Stimulated activated CD4-positive, alpha-beta T cell treated with anti-CD3 and anti-CD28 coated beads, Interleukin-15, amount 100 ng/mL, for 24 hours (primary cell): ENCODE measurements at regions not wholly inside any gene's neighbourhood (a gene's known extent, or its start where the extent isn't known, plus 50 kb on each side); places are given as distances from the start of the nearest gene placed in this dataset.

Experiments used
- DNase-seq: peaks from one replicate; pipeline ENCODE4 v3.0.0-alpha.2; 2020

DNA sequence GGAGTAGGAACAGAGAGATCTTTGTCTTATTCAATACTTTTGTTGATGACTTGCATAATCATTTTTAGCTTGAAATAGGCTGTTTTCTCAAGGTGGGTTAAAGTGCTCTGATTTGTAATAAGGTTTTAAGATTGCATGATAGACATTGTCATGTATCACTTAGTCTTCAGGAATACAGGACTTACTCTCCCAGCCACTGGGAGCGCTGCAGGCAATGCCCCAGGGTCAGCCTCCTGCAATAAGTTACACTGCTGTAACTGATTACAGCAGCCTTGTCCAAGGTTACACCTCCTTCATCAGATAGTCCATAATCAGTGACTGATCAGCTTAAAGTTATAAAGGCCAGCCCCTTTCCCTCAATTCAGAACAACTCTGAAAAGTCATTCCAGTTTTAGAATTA lies 218.6 kb downstream of the ESM1 start:
- DNase-seq, result no peak

GRCh38 chr5:54765165-54766028 lies 220.0 kb downstream of the ESM1 start:
- no peak for DNase-seq

DNA sequence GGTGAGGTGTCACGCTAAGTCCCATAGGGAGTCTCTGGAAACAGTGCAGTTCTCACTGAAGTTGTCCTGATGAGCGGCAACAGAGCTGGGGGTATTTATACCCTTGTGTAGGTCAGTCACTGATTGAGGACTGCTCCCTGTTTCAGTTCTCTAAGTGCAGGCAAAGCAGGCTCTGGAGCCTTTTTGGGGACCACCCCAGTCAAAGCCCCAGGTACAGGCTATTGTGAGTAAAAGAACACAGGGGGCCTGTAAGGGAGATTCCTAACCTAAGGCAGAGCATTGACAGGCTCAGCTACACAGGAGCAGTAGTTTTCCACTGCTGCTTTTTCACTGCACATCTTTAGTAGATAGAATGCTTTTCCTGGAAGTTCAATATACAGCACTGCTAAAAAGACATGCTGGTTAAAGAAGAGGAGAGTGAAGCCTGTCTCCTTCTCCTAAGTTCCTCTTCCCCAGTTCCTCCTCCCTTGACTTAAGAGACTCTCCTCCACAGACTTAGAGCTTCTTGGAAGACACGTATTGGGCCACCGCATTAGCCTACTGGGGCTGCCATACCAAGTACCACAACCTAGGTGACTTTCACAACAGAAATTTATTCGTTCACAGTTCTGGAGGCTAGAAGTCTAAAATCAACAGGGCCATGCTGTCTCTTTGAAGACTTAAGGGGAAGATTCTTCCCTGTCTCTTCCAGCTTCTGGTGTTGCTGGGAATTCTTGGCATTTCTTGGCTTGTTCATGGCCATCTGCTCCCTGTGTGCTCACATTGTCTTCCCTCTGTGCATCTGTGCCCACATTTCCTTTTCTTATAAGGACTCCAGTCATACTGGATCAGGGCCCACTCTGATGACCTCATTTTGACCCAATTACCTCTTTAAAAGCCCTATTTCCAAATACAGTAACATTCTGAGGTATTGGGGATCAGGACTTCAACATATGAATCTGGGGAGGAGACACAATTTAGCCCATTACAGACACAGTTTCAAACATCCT lies 221.0 kb downstream of the ESM1 start:
- no peak for DNase-seq

- no peak for DNase-seq
Measured at GRCh38 chr5:54761213-54761701, 224.1 kb downstream of the ESM1 start.

GRCh38 chr5:54760182-54760935 lies 225.0 kb downstream of the ESM1 start:
- DNase-seq, result no peak

DNA sequence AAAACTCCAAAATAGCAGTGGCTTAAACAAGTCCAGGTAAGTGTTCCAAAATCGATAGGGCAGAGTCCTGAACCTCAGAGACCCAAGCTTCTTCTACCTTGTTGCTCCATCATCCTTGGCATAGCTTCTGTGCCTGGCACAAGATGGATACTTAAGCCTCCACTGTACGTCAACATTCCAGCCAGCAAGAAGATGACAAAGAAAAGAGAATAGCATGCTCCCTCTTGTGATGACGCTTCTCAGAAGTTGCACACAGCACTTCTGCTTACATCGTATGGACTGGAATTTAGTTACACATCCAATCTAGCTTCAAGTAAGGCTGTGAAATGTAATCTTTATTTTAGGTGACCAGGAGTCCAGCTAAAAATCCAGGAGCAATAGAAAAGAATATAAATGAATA lies 227.4 kb downstream of the ESM1 start:
- no peak for DNase-seq

DNA sequence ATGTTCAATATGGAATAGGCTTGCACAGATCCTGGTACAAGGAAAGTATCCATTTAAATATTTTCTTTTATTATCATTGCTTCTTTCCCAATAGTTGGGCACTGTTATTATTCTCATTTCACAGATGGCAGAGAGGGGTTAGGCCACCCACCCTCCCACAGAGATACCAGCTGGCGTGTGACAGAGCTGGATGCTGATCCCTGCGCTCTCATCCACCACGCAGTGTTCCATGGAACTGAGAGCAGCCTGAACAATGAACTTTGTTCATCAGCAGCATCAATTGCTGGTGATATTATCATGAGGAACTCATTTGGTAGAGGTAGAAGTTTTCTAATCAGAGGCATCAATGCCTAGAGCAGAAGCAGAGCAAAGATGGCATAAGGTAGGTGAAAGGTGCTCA lies 227.9 kb downstream of the ESM1 start:
- no peak for DNase-seq

DNA sequence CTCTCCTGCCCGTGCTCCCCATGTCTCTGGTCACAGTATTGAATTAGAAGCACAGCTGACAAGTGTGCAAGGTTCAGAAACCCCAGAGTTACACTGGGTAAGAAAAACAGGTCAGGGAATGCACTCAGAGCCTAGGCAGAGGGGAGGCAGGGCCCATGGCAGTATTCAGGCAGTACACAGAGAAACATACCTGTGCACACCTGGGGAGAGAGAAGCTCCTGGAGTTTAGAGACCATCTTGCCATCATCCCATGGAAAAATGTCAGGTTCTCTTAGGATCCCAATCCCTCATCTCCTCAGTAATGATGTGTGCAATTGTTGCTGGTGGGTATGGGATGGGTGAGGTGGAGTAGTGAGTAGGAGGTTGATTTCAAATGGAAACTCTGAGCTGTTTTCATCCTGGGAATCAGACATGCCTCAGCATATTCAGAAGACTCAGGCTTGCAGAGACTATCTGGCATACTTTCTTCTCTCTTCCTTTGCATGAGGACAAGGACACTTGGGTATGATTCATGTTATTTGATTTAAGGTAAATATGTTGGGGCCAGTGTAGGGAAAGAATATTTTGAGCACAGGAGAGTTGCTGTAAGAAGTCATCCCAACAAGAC lies 228.5 kb downstream of the ESM1 start:
- no peak for DNase-seq

DNA sequence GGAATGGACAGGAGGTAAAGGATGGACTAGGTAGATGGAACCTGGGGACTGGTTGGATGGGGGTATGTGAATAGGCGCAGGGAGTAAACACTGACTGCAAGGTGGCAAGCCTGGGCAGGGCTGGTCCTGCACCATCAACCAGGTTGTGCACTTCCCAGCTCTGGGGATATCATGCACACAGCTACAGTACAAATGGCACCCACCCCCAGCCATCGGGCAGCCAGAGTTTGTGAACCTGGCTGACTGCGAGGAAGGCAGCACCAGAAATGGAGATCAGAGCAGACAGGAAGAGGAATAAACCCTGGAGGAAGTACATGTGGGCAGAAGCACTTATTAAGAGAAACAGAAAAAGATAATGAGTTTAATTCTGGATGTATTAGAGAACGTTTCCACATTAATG lies 229.1 kb downstream of the ESM1 start:
- no peak for DNase-seq

DNA sequence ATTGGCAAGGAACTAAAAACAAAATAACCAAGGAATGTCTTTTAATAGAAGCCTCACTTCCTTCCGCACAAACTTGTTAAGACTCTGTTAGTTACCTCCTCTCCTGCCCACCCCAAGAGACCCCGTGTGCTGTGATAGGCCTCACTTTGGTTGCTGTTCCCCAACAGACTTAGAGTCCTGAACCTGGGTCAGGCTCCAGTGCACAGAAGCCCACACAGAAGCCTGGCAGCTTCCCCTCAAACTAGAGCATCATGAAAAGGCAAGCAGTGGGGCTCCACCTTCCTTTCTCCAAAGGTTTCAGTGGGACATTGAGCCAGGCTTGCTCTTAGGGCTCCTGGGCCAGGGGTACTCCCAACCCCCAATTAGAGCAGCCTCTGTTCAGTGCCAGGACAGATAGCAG lies 230.5 kb downstream of the ESM1 start:
- DNase-seq, result no peak

DNA sequence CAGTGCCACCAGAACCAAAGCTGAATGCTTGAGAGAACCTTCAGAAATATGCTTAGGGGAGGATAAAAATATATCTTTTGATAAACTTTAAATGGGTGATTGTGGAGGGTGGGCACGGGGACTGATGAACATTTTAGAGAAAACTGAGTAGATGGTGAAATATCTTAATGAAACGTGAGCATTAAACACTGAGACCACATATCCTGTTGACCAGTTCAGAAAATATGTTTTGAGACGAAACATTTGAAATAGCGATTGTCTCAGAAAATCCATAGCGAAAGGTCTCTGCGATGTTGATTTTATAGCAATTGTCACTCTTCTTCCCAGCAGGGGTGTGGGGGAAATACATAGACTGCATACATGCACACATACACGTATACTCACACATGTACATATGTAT lies 231.0 kb downstream of the ESM1 start:
- no peak for DNase-seq

- no peak for DNase-seq
Measured at GRCh38 chr5:54753753-54754152, 231.6 kb downstream of the ESM1 start.

- DNase-seq, result no peak
Measured at GRCh38 chr5:54753034-54753433, 232.4 kb downstream of the ESM1 start.

DNA sequence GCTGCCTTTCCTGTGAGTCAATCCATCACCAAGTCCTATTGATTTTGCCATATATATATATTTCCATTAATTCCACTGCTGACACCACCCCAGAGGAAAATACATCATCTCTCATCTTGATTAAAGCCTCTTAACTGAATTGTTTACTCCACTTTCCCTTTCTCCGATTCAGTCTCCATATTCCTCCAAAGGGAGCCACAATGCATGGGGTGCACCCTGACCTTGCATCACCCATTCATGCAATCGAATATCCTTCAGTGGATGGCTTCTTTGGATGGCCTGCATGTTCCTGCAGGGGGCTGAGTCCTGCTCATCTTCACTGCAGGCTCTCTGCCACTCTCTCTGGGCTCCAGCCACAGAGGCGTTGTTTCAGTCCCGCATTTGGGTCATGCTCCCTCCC lies 231.0 kb downstream of the SNX18 start:
- DNase-seq, result no peak

DNA sequence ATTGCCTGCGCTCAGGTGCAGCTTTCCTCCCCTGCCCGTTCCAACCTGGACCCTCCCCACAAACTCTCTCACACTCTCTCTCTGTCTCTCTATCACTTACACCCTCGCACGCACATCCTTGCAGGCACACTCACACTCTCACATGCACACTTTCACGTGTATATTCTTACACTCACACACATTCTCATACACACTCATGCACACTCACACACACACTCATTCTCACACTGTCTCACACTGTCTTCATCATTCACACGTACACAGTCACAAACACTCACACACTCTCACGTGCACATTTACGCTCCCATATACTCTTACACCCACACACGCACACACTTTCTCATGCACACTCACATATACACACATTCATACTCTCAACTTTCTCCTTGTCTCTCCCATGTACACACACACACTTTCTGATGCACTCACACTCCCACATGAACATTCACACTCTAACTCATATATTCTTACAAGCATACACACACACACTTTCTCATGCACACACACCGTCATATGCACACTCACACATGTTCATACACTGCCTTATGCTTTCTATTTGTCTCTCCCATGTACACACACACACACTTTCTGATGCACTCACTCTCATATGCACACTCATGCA lies 229.3 kb downstream of the SNX18 start:
- DNase-seq, result no peak

DNA sequence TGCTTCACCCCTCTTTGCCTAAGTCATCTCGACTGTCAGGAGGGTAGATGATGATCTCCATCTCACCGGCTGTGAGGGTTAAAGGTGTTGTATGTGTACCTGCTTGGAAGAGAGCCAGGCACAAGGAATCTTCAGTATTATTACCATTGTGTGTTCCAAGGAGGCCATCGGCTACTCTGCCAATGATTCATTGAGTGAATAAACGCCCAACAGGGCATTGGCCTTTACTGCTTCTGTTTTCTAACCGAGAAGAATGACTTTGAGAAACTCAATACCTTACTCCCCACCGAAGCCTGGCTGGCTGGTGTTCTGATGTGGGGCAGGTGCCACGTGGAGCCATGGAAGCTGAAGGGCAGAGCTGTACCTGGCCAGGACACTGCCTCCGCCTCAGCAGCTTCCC lies 228.8 kb downstream of the SNX18 start:
- DNase-seq, result no peak

- DNase-seq, result no peak
Measured at GRCh38 chr5:54745599-54745998, 228.0 kb downstream of the SNX18 start.

DNA sequence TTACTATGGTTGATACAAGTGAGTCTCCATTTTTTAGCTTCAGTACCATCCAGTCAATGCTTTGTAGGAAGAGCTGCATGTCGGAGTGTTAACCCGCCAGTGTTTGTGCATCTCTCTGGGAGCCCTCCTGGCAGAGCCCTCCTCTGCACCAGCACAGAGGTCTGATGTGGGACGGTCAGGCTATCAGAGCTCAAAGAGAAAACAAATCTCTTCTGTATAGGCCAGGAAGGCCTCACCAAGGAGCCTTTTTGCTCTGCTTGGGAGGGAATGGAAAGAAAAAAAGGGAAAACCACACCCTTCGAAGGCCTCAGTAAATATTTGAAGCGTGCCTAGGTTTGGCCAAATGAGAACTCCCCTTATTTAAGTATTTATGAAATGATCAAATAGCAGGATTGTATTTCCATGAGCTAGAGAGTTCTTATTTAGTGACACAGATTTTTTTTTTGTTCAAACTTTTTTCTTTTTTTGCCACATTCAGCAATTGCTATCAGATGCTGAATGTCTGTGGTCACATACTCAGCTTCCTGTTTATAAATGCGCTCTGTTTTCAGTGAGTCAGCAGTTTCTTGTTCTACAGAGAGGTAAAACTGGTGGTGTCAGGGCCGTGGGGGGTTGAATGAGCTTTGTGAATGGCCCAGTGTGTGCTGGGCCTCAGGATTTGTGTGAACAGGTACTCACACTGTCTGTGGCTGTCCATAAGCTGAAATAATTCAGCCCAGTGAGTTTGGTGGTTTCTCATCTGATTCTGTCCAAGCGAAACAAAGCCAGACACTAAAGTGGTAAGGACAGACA lies 226.6 kb downstream of the SNX18 start:
- DNase-seq, result peak; percentile 45

GRCh38 chr5:54743581-54743980 lies 226.0 kb downstream of the SNX18 start:
- no peak for DNase-seq

- DNase-seq, result no peak
Measured at GRCh38 chr5:54742417-54742891, 224.9 kb downstream of the SNX18 start.

- no peak for DNase-seq
Measured at GRCh38 chr5:54741711-54742110, 224.2 kb downstream of the SNX18 start.
